ENCODE measurements at regions not wholly inside any gene's neighbourhood (a gene's known extent, or its start where the extent isn't known, plus 50 kb on each side); places are given as distances from the start of the nearest gene placed in this dataset.

- DNase-seq (ENCODE audit: low spot score) = no peak
- H4K20me1 ChIP-seq (ENCODE audit: insufficient read depth, poor library complexity, severe bottlenecking) = no peaks in the 10 kb centered on the region
- no peak overlapping the region for H3K4me3 ChIP-seq
- 97% methylated on average over 1 of the region's 1 CpG for WGBS (ENCODE audit: low lambda C conversion rate, missing lambda C conversion rate)
- no peaks in the 10 kb centered on the region for H3K9me2 ChIP-seq (replicated peaks; ENCODE audit: insufficient read depth)
- H3K27ac ChIP-seq = no peak overlapping the region
- TF ChIP-seq CTCF (IDR thresholded peaks at IDR 0.05; ENCODE audit: poor library complexity) = no peak
- no peak for TF ChIP-seq EZH2 (IDR thresholded peaks at IDR 0.05; ENCODE audit: borderline replicate concordance)
- TF ChIP-seq EZH2phosphoT487 (IDR thresholded peaks at IDR 0.05; ENCODE audit: low read depth, severe bottlenecking, unreplicated experiment) = no peak
- H2AFZ ChIP-seq = no peak overlapping the region
- H3K4me1 ChIP-seq (ENCODE audit: insufficient read depth) = no peaks in the 10 kb centered on the region
- no peak overlapping the region for H3K4me2 ChIP-seq
- no peaks in the 10 kb centered on the region for H3K36me3 ChIP-seq (replicated peaks; ENCODE audit: insufficient read depth, low read depth)
- H3K79me2 ChIP-seq = no peaks in the 10 kb centered on the region
- no peaks in the 10 kb centered on the region for H3K27me3 ChIP-seq
- no peaks in the 10 kb centered on the region for H3K9me3 ChIP-seq (ENCODE audit: low read depth)
Observed at GRCh38 chr4:15242021-15242420, 185.8 kb upstream of the C1QTNF7 start.

- TF ChIP-seq EZH2 (IDR thresholded peaks at IDR 0.05; ENCODE audit: borderline replicate concordance) (no peak), EZH2phosphoT487 (IDR thresholded peaks at IDR 0.05; ENCODE audit: low read depth, severe bottlenecking, unreplicated experiment) (no peak), CTCF (IDR thresholded peaks at IDR 0.05; ENCODE audit: poor library complexity) (no peak)
- Histone ChIP-seq H3K9me3 (ENCODE audit: low read depth) (no peaks in the 10 kb centered on the region), H3K4me3 (no peak overlapping the region), H3K79me2 (no peaks in the 10 kb centered on the region), H3K9me2 (replicated peaks; ENCODE audit: insufficient read depth) (no peaks in the 10 kb centered on the region), H3K4me2 (no peak overlapping the region), H2AFZ (no peak overlapping the region), H3K36me3 (replicated peaks; ENCODE audit: insufficient read depth, low read depth) (no peaks in the 10 kb centered on the region), H3K27ac (no peak overlapping the region), H3K4me1 (ENCODE audit: insufficient read depth) (no peaks in the 10 kb centered on the region), H3K27me3 (no peaks in the 10 kb centered on the region), H4K20me1 (ENCODE audit: insufficient read depth, poor library complexity, severe bottlenecking) (no peaks in the 10 kb centered on the region)
- no peak for DNase-seq (ENCODE audit: low spot score)
- WGBS (ENCODE audit: low lambda C conversion rate, missing lambda C conversion rate) = 96% methylated on average over 2 of the region's 2 CpGs
Observed at GRCh38 chr4:15244354-15244753, 183.5 kb upstream of the C1QTNF7 start.

GRCh38 chr4:15245006-15245530 lies 182.8 kb upstream of the C1QTNF7 start:
- no peak overlapping the region for H2AFZ ChIP-seq
- H3K4me3 ChIP-seq = no peak overlapping the region
- no peaks in the 10 kb centered on the region for H3K9me3 ChIP-seq (ENCODE audit: low read depth)
- no peaks in the 10 kb centered on the region for H3K36me3 ChIP-seq (replicated peaks; ENCODE audit: insufficient read depth, low read depth)
- H3K27me3 ChIP-seq = no peaks in the 10 kb centered on the region
- TF ChIP-seq CTCF (IDR thresholded peaks at IDR 0.05; ENCODE audit: poor library complexity) = no peak
- no peak for TF ChIP-seq EZH2 (IDR thresholded peaks at IDR 0.05; ENCODE audit: borderline replicate concordance)
- TF ChIP-seq EZH2phosphoT487 (IDR thresholded peaks at IDR 0.05; ENCODE audit: low read depth, severe bottlenecking, unreplicated experiment) = no peak
- H3K4me2 ChIP-seq = no peak overlapping the region
- no peak for DNase-seq (ENCODE audit: low spot score)
- H3K27ac ChIP-seq = no peak overlapping the region
- no peaks in the 10 kb centered on the region for H4K20me1 ChIP-seq (ENCODE audit: insufficient read depth, poor library complexity, severe bottlenecking)
- no peaks in the 10 kb centered on the region for H3K79me2 ChIP-seq
- H3K9me2 ChIP-seq (replicated peaks; ENCODE audit: insufficient read depth) = no peaks in the 10 kb centered on the region
- 59% methylated on average over 3 of the region's 3 CpGs for WGBS (ENCODE audit: low lambda C conversion rate, missing lambda C conversion rate)
- H3K4me1 ChIP-seq (ENCODE audit: insufficient read depth) = no peaks in the 10 kb centered on the region

- no peak for TF ChIP-seq CTCF (IDR thresholded peaks at IDR 0.05; ENCODE audit: poor library complexity)
- TF ChIP-seq EZH2 (IDR thresholded peaks at IDR 0.05; ENCODE audit: borderline replicate concordance) = no peak
- no peak for TF ChIP-seq EZH2phosphoT487 (IDR thresholded peaks at IDR 0.05; ENCODE audit: low read depth, severe bottlenecking, unreplicated experiment)
- Histone ChIP-seq H3K9me3 (ENCODE audit: low read depth) (no peaks in the 10 kb centered on the region), H2AFZ (no peak overlapping the region), H3K79me2 (no peaks in the 10 kb centered on the region), H3K27ac (no peak overlapping the region), H3K4me2 (no peak overlapping the region), H3K4me1 (ENCODE audit: insufficient read depth) (no peaks in the 10 kb centered on the region), H3K27me3 (no peaks in the 10 kb centered on the region), H4K20me1 (ENCODE audit: insufficient read depth, poor library complexity, severe bottlenecking) (no peaks in the 10 kb centered on the region), H3K9me2 (replicated peaks; ENCODE audit: insufficient read depth) (no peaks in the 10 kb centered on the region), H3K4me3 (no peak overlapping the region), H3K36me3 (replicated peaks; ENCODE audit: insufficient read depth, low read depth) (no peaks in the 10 kb centered on the region)
- WGBS (ENCODE audit: low lambda C conversion rate, missing lambda C conversion rate) = 53% methylated on average over 3 of the region's 3 CpGs
- DNase-seq (ENCODE audit: low spot score) = no peak
Observed at GRCh38 chr4:15250021-15250441, 177.8 kb upstream of the C1QTNF7 start.
